Myocyte (in vitro differentiated cells): ENCODE measurements at regions not wholly inside any gene's neighbourhood (a gene's known extent, or its start where the extent isn't known, plus 50 kb on each side); places are given as distances from the start of the nearest gene placed in this dataset.
"Not testable (repeated sequence)": the region's sequence is repeated elsewhere in the genome, so short reads cannot be mapped to it uniquely, and the experiment has no call there.

ENCODE experiments used
- DNase-seq: peaks from one replicate; pipeline ENCODE4 v3.0.0-alpha.2; 2012; ENCODE audit warnings: low read depth

- DNase-seq: no peak
Measured at GRCh38 chr6:23535101-23535500, 590.9 kb upstream of the NRSN1 start.

- DNase-seq: no peak
Measured at GRCh38 chr6:23537828-23538227, 588.2 kb upstream of the NRSN1 start.

GRCh38 chr6:23547851-23548250, 578.2 kb upstream of the NRSN1 start:
- no peak for DNase-seq

GRCh38 chr6:23554953-23555352, 571.1 kb upstream of the NRSN1 start:
- not testable (repeated sequence) for DNase-seq

GRCh38 chr6:23559587-23560343, 566.2 kb upstream of the NRSN1 start:
- no peak for DNase-seq

- no peak for DNase-seq
Measured at GRCh38 chr6:23561732-23562131, 564.3 kb upstream of the NRSN1 start.

GRCh38 chr6:23562554-23562953, 563.5 kb upstream of the NRSN1 start:
- no peak for DNase-seq

GRCh38 chr6:23563323-23563722, 562.7 kb upstream of the NRSN1 start:
- no peak for DNase-seq

GRCh38 chr6:23566418-23566817, 559.6 kb upstream of the NRSN1 start:
- no peak for DNase-seq

- no peak for DNase-seq
Measured at GRCh38 chr6:23568292-23568691, 557.7 kb upstream of the NRSN1 start.

GRCh38 chr6:23584134-23584763, 541.8 kb upstream of the NRSN1 start:
- no peak for DNase-seq

- no peak for DNase-seq
Measured at GRCh38 chr6:23587582-23587981, 538.4 kb upstream of the NRSN1 start.

GRCh38 chr6:23589811-23590210, 536.2 kb upstream of the NRSN1 start:
- no peak for DNase-seq

GRCh38 chr6:23590498-23591126, 535.4 kb upstream of the NRSN1 start:
- DNase-seq: no peak

- no peak for DNase-seq
Measured at GRCh38 chr6:23591761-23592160, 534.3 kb upstream of the NRSN1 start.

- no peak for DNase-seq
Measured at GRCh38 chr6:23600118-23600517, 525.9 kb upstream of the NRSN1 start.

GRCh38 chr6:23601811-23602345, 524.1 kb upstream of the NRSN1 start:
- DNase-seq: no peak

GRCh38 chr6:23608931-23609435, 517.0 kb upstream of the NRSN1 start:
- no peak for DNase-seq

- no peak for DNase-seq
Measured at GRCh38 chr6:23611776-23612381, 514.1 kb upstream of the NRSN1 start.

- DNase-seq: no peak
Measured at GRCh38 chr6:23618366-23618765, 507.6 kb upstream of the NRSN1 start.

GRCh38 chr6:23620911-23621401, 505.1 kb upstream of the NRSN1 start:
- peak; percentile 1 for DNase-seq
